NCI-H187 (cell line): ENCODE measurements at regions not wholly inside any gene's neighbourhood (a gene's known extent, or its start where the extent isn't known, plus 50 kb on each side); places are given as distances from the start of the nearest gene placed in this dataset.
"Not testable (repeated sequence)": the region's sequence is repeated elsewhere in the genome, so short reads cannot be mapped to it uniquely, and the experiment has no call there.

Experiments used
- DNase-seq, 2 experiments: peaks; one replicate each; lab custom pipeline; 2025; lab: John Stamatoyannopoulos, UW

DNA sequence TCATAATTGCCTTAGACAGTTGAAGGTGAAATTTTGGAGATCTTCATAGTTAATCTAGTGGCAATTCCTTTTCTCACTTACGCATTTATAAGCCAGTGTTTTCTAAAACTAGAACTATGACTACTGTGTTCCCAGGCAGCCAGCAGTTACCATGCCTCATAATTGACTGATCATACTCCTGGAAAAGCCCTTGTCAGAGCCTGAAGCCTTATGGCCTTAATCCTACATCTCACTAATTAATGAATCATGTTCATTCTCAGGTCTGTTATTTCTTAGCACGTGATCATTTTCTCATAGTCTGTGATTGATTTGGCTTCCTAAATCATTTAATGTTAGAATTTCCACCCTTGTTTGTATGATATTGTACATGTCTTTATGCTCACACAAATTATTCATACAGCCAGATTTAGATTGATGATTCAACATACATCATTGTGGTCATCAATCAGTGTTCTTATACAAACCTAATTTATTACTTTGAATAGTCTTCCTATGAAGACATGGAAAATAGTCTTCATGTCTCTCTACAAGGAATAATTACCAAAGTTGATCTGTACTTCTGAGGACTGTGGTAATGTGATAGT, 132.6 kb upstream of the ASCC3 start:
- DNase-seq: no peak

DNA sequence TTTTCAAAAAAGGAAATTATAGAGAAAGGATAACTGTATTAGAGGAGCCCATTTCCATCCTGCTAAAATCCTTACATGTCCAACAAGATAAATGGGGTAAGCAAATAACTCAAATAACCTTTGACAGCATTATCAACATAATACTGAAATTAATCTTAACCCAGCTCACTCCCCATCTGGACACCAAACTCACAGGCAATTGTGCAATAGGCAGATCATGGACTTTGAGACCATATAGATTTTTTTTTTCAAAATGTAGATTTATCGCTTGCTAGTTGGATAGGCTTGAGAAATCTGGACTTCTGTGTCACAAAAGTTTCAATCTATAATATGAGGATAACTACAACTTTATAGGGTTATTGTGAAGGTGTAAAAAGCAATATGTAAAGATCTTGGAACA, 134.4 kb upstream of the ASCC3 start:
- no peak for DNase-seq

DNA sequence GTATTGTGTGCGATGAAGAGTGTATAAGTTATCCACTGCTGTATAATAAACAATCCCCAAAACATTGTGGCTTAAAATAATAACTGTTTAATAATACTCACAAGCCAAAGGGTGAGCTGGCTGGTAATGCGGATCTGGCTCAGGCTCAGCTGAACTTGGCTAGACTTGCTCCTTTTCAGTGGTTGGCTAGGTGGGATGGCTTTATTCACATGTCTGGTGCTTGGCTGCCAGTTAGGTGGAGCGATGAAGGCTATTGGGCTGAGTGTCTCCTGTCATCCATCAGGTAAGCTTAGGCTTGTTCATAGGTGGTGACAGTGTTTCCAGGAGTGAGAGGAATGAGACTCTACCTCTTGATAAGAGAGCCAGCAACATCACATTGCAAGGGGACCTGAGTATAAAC, 135.0 kb upstream of the ASCC3 start:
- DNase-seq: no peak

DNA sequence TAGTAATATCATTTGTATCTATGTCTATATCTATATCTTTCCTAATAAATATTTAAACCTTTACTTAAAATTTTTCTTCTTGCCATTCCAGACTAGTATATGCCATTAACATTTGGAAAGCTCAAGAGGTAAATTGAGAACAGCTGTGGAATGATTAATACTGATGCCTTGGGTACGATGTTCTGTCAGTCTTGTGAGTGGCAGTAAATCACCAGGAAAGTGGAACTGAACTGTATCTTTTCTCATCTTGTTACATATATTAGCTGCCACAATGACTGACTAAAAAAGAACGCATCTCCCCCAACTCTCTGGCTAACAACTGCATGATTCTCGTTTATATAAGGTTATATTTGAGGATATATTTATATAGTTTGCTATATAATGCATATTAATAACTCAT, 137.0 kb upstream of the ASCC3 start:
- no peak for DNase-seq

DNA sequence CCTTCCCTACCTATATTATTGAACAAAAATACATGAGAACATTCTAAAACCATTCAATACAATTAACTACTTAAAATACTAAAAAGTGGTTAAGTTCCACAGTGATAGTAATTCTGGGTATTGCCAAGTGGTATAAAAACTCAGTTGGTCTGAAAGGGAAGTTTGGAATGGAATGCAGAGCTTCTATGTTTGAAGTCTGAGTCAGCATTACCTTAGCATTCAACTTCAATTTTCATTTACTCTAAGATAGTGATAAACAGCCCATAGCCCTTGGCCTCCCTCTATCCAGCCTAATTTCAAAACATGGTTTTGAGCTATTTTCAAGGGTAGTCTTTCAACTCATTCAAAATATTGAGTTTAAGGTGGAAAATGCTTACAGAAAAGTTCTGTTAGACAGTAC, 140.4 kb upstream of the ASCC3 start:
- no peak for DNase-seq

DNA sequence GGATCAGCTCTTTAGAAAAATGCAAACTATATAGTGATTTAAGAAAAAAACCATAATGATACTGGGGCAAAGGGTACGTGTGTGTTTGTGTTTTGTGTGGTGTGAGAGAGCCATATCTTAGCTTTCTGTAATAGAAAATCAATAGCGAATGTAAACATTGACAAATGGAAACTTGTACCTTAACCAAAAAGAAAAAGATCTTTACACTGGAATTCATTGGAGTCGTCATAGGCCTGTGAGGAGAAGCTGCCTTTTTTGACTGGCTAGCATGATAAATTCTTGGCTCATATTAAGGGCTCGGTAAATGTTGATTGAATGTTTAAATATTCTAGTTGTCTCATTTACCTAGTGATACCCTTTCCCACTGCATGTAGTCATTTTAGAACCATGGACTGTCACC, 161.8 kb upstream of the ASCC3 start:
- no peak for DNase-seq

DNA sequence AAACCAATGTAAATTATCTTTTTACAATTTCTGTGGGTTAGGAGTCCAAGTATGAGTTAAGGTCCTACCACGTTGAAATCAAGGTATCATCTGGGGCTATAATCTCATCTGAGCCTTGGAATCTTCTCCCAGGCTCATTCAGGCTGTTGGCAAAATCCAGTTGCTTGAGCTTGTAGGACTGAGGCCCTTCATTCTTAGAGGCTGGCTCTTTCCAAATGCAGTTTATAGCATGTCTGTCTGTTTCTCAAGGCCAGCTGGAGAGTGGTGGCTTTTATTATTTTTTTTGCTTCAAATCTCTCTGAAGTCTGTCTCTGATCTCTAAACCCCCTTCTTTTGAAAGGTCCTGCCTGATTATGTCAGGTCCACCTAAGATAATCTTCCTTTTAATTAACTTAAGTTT, 177.2 kb upstream of the ASCC3 start:
- DNase-seq: no peak

DNA sequence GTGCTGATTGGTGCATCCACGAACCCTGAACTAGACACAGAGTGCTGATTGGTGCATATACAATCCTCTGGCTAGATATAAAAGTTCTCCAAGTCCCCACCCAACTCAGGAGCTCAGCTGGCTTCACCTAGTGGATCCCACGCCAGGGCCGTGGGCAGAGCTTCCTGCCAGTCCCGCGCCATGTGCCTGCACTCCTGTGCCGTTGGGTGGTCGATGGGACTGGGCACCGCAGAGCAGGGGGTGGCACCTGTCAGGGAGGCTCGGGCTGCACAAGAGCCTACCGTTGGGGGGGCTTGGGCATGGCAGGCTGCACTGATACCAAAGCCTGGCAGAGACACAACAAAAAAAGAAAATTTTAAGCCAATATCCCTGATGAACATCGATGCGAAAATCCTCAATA, 185.4 kb upstream of the ASCC3 start:
- no peak for DNase-seq

DNA sequence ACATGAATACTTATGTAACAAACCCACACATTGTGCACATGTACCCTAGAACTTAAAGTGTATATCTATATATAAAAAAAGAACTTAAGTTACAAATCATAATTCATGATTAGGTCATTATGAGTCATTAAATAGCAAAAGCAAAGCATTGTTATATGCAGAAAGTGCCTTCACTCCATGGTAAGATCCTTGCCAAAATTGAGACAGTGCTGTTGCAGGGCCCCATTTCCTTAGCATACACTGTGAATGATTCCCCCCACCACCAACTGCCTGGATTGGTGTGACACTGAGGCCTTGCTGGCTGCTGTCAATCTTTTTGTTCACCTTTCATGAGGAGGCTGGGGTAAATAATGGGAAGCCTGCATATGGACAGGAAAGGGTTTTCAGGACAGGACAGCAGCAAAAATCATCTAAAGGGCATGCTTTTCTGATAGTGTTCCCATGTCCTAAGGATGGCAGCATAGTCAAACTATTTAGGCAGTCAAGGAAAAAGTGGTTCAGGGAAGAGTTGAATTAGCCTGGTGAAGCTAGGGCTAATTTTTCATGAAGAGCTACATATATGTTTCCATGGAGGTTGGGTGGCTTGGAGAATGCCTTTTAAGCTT, 188.2 kb upstream of the ASCC3 start:
- no peak for DNase-seq

DNA sequence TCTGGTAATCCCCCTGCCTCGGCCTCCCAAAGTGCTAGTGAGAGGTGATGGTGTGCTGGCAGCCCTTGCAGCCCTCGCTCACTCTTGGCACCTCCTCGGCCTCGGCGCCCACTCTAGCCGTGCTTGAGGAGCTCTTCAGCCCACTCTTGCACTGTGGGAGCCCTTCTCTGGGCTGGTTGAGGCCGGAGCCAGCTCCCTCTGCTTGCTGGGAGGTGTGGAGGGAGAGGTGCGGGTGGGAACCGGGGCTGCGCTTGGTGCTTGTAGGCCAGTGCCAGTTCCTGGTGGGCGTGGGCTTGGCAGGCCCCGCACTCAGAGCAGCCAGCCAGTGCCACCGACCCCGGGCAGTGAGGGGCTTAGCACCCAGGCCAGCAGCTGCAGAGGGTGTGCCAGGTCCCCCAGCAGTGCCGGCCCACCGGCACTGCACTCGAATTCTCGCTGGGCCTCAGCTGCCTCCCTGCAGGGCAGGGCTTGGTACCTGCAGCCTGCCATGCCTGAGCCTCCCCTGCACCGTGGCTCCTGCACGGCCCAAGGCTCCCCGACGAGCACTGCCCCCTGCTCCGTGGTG, 189.0 kb upstream of the ASCC3 start:
- no peak for DNase-seq

DNA sequence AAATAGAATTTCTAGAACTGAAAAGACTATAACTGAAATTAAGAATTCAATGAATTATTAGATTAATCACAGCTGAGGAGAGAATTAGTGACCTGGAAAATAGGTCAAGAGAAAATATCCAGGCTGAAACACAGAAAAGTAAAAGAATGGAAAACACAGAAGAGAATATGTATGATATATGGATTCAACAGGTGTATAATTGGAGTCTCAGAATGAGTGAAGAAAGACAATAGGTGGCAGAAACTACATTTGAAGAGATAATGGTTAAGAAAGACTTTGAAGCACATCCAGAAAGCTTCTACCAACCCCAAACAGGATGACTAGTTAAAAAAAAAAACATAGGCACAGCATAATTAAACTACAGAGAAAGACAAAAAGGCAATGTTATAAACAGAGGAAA, 196.2 kb upstream of the ASCC3 start:
- no peak for DNase-seq

DNA sequence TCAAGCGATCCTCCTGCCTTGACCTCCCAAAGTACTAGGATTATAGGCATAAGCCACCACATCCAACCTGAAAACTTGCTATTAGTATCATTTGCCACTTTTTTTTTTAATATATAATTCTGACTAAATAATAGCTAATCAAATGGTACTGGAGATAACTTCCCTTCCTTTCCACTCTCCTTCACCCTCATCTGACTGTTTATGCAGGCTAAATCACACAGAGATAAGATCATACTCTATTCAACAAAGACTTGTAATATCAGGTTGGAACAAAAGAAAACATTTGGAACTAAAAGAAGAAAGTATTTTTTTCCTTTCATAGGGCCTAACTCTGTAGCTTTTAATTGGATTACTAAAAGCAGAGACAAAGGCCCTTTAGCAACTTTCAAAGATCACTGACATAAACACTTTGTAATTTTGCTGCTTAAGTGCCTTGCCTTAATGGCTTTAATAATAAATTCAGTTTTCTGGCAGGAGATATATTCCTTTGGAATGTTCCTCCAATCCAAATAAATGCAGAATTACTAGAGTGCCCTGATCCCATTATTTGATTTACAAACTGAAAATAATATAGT, 198.7 kb upstream of the ASCC3 start:
- no peak for DNase-seq

DNA sequence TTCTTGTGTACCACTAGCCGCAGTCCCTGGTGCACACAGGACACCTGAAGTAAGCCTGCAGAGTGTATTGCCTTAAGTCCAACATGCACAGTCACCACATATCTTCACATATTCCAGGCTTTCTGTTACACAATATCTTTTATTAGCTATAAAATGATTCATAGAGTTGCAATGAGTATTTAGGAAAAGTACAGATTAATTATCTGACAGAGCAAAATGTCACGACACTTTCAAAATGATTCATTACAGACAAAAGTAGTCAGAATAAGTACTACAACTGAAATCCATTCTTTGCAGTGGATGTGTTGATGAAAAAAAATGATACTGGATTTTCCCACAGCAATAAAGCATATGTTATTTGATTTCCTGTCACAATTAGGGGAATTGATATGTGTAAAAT, 199.5 kb upstream of the ASCC3 start:
- DNase-seq: no peak

DNA sequence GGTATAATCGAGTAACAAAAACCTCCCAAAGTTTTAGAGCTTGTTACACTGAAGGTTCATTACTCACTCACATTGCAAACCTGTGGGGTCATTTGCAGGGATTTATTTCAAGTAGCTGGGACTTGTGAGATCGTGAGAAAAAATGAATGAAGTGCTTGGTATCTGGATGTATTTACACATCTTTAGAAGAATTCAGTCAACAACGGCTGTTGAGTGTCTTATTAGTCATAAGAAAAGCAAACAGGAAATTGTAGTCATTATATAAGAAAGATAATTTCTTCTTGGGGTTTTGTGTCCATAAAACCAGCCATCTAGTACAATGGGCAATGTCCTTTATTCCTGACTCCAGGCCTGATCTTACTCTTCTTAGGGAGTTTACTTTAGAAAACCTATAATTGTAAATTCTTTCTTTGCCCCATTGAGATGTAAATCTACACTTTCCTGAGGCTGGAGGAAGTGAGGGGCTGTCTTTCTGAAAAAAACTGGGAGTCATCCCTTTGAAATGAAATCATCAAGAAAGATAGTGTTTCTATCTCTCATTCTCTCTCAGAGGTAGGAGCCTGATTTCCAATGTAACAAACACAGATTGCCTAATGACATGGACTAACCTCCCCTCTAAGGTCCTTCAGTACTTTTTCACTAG, 202.5 kb upstream of the ASCC3 start:
- no peak for DNase-seq

DNA sequence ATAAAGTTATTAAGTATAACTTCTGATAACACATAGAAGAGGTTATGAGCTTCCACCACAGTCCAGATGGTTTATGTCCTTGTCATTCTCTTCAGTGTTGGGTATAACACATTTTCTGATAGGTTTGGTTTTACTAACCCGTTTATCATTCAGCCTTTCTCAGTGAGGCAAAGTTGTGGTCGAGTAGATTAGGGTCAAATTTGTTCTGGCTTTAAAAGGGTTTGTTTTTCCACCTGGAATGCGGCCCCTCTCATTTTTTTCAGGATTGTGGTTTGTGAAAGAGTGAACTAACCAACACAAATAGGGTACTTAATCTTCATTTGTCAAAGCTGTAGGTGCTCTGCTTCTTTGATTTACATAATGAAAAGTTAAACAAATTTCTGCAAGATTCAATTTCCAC, 204.2 kb upstream of the ASCC3 start:
- DNase-seq: no peak

DNA sequence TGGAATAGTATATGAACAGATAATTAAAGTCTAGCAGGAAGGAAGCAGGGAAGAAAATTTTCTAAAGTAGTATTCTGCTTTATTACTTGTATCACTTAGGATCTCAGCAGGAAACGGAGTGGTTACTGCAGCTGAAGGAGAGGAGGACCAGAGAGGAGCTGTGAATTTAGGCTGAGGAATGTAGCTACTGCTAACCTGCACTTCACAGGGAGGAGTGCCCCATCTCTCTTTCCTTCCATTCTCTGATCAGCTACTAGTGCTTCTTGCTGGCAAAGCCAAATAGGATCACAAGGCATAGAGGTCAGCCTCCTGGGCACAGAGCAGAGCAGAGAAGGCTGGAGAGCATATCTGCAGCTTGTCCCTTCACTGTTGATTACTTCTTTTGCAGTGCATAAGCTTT, 205.3 kb upstream of the ASCC3 start:
- no peak for DNase-seq

DNA sequence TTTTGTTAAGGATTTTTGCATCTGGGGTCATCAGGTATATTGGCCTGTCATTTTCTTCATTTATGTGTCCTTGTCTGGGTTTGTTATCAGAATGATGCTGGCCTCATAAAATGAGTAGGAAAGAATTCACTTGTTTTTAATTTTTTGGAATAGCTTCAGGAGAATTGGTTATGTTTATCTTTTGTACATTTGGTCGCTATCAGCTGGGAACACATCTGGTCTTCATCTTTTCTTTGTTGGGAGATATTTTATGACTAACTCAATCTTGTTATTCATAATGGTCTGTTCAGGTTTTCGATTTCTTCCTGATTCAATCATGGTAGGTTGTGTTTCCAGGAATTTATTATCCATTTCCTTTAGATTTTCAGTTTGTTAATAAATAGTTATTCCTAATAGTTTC, 207.5 kb upstream of the ASCC3 start:
- DNase-seq: no peak

DNA sequence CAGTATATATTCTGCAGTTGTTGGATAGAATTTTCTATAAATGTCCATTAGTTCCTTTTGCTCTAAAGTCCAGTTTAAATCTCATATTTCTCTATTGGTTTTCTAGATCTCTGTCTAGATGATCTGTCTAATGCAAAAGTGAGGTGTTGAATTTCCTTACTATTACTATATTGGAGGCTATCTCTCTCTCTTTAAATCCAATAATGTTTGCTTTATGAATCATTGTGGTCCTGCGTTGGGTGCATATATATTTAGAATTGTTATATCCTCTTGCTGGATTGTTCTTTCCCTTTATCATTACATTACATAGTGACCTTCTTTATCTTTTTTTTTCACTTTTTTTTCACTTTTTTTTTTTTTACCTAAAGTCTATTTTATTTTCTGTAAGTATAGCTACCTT, 208.5 kb upstream of the ASCC3 start:
- no peak for DNase-seq

DNA sequence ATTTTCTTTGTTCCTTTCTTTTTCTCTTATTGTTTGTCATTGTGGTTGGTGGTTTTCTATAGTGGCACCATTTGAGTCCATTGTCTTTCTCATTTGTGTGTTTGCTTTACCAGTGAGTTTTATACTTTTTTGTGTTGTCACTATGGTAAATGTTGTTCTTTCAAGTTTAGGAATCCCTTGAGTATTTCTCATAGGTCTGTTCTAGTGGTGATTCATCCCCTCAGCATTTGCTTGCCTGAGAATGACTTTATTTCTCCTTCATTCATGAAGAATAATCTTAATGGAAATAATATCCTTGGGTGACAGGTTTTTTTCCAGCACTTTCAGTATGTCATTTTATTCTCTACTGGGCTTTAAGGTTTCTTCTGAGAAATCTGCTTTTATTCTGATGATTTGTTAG, 209.2 kb upstream of the ASCC3 start:
- DNase-seq: no peak

DNA sequence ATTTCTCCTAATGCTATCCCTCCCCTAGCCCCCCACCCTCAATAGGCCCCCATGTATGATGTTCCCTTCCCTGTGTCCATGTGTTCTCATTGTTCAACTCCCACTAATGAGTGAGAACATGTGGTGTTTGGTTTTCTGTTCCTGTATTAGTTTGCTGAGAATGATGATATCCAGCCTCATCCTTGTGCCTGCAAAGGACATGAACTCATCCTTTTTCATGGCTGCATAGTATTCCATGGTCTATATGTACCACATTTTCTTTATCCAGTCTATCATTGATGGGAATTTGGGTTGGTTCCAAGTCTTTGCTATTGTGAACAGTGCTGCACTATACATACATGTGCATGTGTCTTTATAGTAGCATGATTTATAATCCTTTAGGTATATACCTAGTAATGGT, 217.5 kb upstream of the ASCC3 start:
- DNase-seq: not testable (repeated sequence)

DNA sequence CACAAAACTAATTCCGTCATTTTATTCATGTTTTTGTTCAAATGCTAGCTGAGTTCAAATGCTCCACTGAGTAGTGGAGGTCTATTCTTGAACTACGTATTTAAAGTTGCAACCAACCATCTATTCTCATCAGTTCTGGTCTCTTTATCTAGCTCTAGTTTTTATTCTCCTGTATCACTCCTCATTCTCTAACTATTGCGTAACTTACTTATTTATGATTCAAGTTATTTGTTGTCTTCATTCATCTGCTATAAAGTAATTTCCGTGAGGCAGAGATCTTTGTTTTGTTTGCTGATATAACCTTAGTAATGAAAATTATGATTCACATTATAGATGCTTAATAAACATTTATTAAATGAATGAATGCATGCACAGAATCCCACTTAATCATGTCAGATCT, 221.6 kb upstream of the ASCC3 start:
- no peak for DNase-seq

DNA sequence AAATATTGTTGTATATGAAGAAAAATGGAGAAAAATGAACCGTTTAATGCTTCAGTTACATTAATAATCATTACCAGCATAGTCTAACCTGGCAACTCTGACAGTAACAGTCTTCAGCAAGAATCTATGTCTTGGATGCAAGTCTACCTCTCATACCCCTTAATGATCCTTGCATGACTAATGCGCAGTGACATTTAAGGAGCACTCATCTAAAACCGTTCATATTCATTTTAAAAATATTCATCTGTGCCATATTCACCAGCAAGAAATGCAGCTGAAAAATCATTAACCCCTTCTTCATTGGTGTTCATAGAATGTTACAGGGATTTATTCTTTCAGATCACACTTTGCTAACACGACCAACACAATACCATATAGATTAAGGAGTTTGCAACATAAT, 227.2 kb upstream of the ASCC3 start:
- no peak for DNase-seq

DNA sequence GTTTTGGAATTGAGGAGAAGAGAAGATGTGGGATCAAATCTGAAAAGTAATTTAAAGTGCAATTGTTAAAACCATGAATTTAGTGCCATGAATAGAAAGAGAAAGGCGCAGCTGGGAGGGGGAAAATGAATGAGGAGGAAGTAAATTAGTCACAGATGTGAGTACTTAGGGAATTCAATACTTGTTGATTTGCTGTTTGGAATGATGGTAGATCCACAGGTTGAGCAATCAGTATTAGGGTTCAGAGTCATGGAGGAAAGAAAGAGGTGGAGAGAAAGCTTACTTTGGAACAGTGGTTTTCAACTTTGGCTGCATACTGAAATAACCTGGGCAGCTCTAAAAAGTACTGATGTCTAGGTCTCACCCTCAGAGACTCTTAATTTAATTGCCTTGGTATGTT, 229.7 kb upstream of the ASCC3 start:
- DNase-seq: no peak
